H1 (cell line): ENCODE measurements at regions not wholly inside any gene's neighbourhood (a gene's known extent, or its start where the extent isn't known, plus 50 kb on each side); places are given as distances from the start of the nearest gene placed in this dataset.

Source experiments
- CTCF ChIA-PET: fragments of 300-600 bp; sonication (Branson Sonifier 250); formaldehyde crosslinking; loops from one replicate; lab custom pipeline; 2021; ENCODE audit not compliant: partially characterized antibody; lab: Charles Lee
- POLR2A ChIA-PET: fragments of 300-600 bp; sonication (Branson Sonifier 250); formaldehyde crosslinking; loops from one replicate; lab custom pipeline; 2021; ENCODE audit warnings: inconsistent platforms; ENCODE audit not compliant: partially characterized antibody; lab: Charles Lee
- DNase-seq, 2 experiments: peaks; one replicate each; pipeline versions ENCODE4 v3.0.0 to v3.0.0-alpha.2; 2010 to 2022; ENCODE audit warnings: low spot score in 2 of 2, low read depth in 1 of 2, mixed read lengths in 1 of 2
- FAIRE-seq: peaks from 2 replicates; lab custom pipeline; 2011; peaks lifted over from hg19 to GRCh38; lab: Jason Lieb, UNC
- H2AFZ ChIP-seq: 2 replicates; pipeline ENCODE4 v1.8.1; 2012; ENCODE audit warnings: low read length, inconsistent platforms
- H2AK5ac ChIP-seq: 2 replicates; pipeline ENCODE4 v1.6.1; 2013; ENCODE audit warnings: low read depth, low read length
- H2BK120ac ChIP-seq: replicated peaks from 2 replicates; pipeline ENCODE3; 2013; ENCODE audit warnings: low read depth, low read length, inconsistent platforms
- H2BK12ac ChIP-seq: 2 replicates; pipeline ENCODE4 v1.6.1; 2013; ENCODE audit warnings: low read depth, low read length
- H2BK15ac ChIP-seq: 2 replicates; pipeline ENCODE4 v1.6.1; 2013; ENCODE audit warnings: low read length
- H2BK20ac ChIP-seq: 2 replicates; pipeline ENCODE4 v1.6.1; 2013; ENCODE audit warnings: low read length
- H2BK5ac ChIP-seq: 2 replicates; pipeline ENCODE4 v1.6.1; 2013; ENCODE audit warnings: low read depth, low read length
- H3K14ac ChIP-seq: 2 replicates; pipeline ENCODE4 v1.6.1; 2013; ENCODE audit warnings: inconsistent platforms; ENCODE audit not compliant: insufficient read length
- H3K18ac ChIP-seq: 2 replicates; pipeline ENCODE4 v1.6.1; 2013; ENCODE audit warnings: low read length; ENCODE audit errors: extremely low read depth
- H3K23ac ChIP-seq: 2 replicates; pipeline ENCODE4 v1.6.1; 2013; ENCODE audit warnings: inconsistent platforms; ENCODE audit not compliant: insufficient read length
- H3K23me2 ChIP-seq: 2 replicates; pipeline ENCODE4 v1.6.1; 2013; ENCODE audit warnings: low read depth, low read length
- H3K27ac ChIP-seq: 2 replicates; pipeline ENCODE4 v1.6.1; 2011; ENCODE audit warnings: low read depth, low read length, inconsistent platforms
- H3K27me3 ChIP-seq, 4 experiments: replicated peaks in 1 of 4; 1 replicate in 1 of 4; 2 replicates in 3 of 4; pipeline versions ENCODE4 v1.6.1 to v1.8.1; 2011 to 2013; ENCODE audit warnings: low read length in 3 of 4, mild to moderate bottlenecking in 3 of 4, inconsistent platforms in 2 of 4, mixed read lengths in 2 of 4, moderate library complexity in 1 of 4; ENCODE audit not compliant: control insufficient read depth in 3 of 4, insufficient read depth in 3 of 4; ENCODE audit errors: extremely low read depth in 1 of 4
- H3K36me3 ChIP-seq, 4 experiments: 2 replicates each; pipeline versions ENCODE4 v1.6.1 to v1.8.1; 2011 to 2013; ENCODE audit warnings: mild to moderate bottlenecking in 4 of 4, low read length in 3 of 4, moderate library complexity in 2 of 4, control low read depth in 1 of 4, inconsistent platforms in 1 of 4; ENCODE audit not compliant: insufficient read depth in 4 of 4, control insufficient read depth in 2 of 4
- H3K4ac ChIP-seq: replicated peaks from 2 replicates; pipeline ENCODE3; 2013; ENCODE audit warnings: low read length, low read depth, mixed read lengths, inconsistent platforms; ENCODE audit not compliant: insufficient read length
- H3K4me1 ChIP-seq, 4 experiments: replicated peaks in 1 of 4; 1 replicate in 1 of 4; 2 replicates in 3 of 4; pipeline versions ENCODE4 v1.6.1 to v1.8.1; 2011 to 2013; ENCODE audit warnings: low read length in 3 of 4, inconsistent platforms in 2 of 4, mixed read lengths in 1 of 4; ENCODE audit not compliant: insufficient read depth in 4 of 4, control insufficient read depth in 3 of 4
- H3K4me2 ChIP-seq, 2 experiments: 2 replicates each; pipeline versions ENCODE4 v1.6.1 to v1.8.1; 2011 to 2013; ENCODE audit warnings: low read depth in 2 of 2, low read length in 2 of 2, control low read depth in 1 of 2, inconsistent platforms in 1 of 2, mild to moderate bottlenecking in 1 of 2; ENCODE audit not compliant: insufficient read depth in 1 of 2
- H3K4me3 ChIP-seq, 4 experiments: fragments of 200-600, 300-600 bp in 1 of 4; sonication (generic), shearing (Covaris generic), sonication (Bioruptor Twin) in 1 of 4; 2 replicates each; pipeline versions ENCODE4 v1.5.1 to v1.8.1; 2011 to 2016; ENCODE audit warnings: low read length in 4 of 4, low read depth in 3 of 4, control low read depth in 2 of 4, inconsistent platforms in 2 of 4, mild to moderate bottlenecking in 2 of 4, mixed read lengths in 1 of 4, moderate library complexity in 1 of 4; ENCODE audit not compliant: insufficient read depth in 2 of 4; ENCODE audit errors: extremely low read depth in 1 of 4
- H3K56ac ChIP-seq: replicated peaks from 2 replicates; pipeline ENCODE3; 2013; ENCODE audit warnings: low read depth, mild to moderate bottlenecking, mixed read lengths, low read length, inconsistent platforms; ENCODE audit not compliant: insufficient read length
- H3K79me1 ChIP-seq: 2 replicates; pipeline ENCODE4 v1.6.1; 2013; ENCODE audit warnings: low read depth, low read length, control low read depth
- H3K79me2 ChIP-seq, 2 experiments: 2 replicates each; pipeline versions ENCODE4 v1.6.1 to v1.8.1; 2012 to 2013; ENCODE audit warnings: low read length in 2 of 2, mild to moderate bottlenecking in 2 of 2, inconsistent platforms in 1 of 2; ENCODE audit not compliant: insufficient read depth in 2 of 2, control insufficient read depth in 1 of 2
- H3K9ac ChIP-seq, 4 experiments: replicated peaks in 1 of 4; 1 replicate in 1 of 4; 2 replicates in 3 of 4; pipeline versions ENCODE4 v1.6.1 to v1.8.1; 2011 to 2013; ENCODE audit warnings: low read depth in 3 of 4, low read length in 3 of 4, control low read depth in 2 of 4, mild to moderate bottlenecking in 2 of 4, moderate library complexity in 2 of 4, inconsistent platforms in 1 of 4; ENCODE audit errors: extremely low read depth in 1 of 4
- H3K9me3 ChIP-seq, 2 experiments: 2 replicates each; pipeline versions ENCODE4 v1.6.1 to v1.8.1; 2012 to 2013; ENCODE audit warnings: mild to moderate bottlenecking in 2 of 2, moderate library complexity in 2 of 2, control low read depth in 1 of 2, inconsistent platforms in 1 of 2, low read depth in 1 of 2, low read length in 1 of 2, mixed read lengths in 1 of 2; ENCODE audit not compliant: insufficient read depth in 2 of 2
- H4K20me1 ChIP-seq, 2 experiments: replicated peaks in 1 of 2; 2 replicates each; pipeline versions ENCODE3 to v1.8.1; 2011 to 2013; ENCODE audit warnings: inconsistent platforms in 2 of 2, low read length in 2 of 2, mild to moderate bottlenecking in 1 of 2; ENCODE audit not compliant: insufficient read depth in 2 of 2, control insufficient read depth in 1 of 2
- H4K5ac ChIP-seq: 2 replicates; pipeline ENCODE4 v1.6.1; 2013; ENCODE audit warnings: low read length, low read depth, mixed read lengths, inconsistent platforms; ENCODE audit not compliant: insufficient read length
- H4K8ac ChIP-seq: 2 replicates; pipeline ENCODE4 v1.8.0; 2013; ENCODE audit warnings: mild to moderate bottlenecking, moderate library complexity, low read length, inconsistent platforms; ENCODE audit not compliant: insufficient read depth; ENCODE audit errors: extremely low read depth
- H4K91ac ChIP-seq: replicated peaks from 2 replicates; pipeline ENCODE3; 2013; ENCODE audit warnings: low read length, mixed read lengths, inconsistent platforms; ENCODE audit not compliant: insufficient read length
- CBX8 ChIP-seq: fragments of 300-800, 300-1000 bp; sonication (generic); IDR thresholded peaks from 2 replicates; pipeline ENCODE4 v1.7.1; 2016; ENCODE audit warnings: low read depth, low read length, borderline replicate concordance
- CHD1 ChIP-seq: IDR thresholded peaks from 2 replicates; pipeline ENCODE4 v1.6.1; 2012; ENCODE audit warnings: low read depth, low read length, improper control_type of control experiment
- CTBP2 ChIP-seq: IDR thresholded peaks from 2 replicates; pipeline ENCODE4 v1.7.0; 2011; ENCODE audit warnings: borderline replicate concordance, mild to moderate bottlenecking, moderate library complexity, mixed read lengths, low read length; ENCODE audit not compliant: insufficient read depth, insufficient read length
- EZH2 ChIP-seq: fragments of 200-600 bp; sonication (generic); IDR thresholded peaks from 2 replicates; pipeline ENCODE4 v1.7.1; 2012; ENCODE audit warnings: low read depth, mild to moderate bottlenecking, moderate library complexity, low read length, inconsistent platforms; ENCODE audit not compliant: severe bottlenecking
- NRF1 ChIP-seq: IDR thresholded peaks from 2 replicates; pipeline ENCODE4 v1.6.1; 2011; ENCODE audit warnings: mild to moderate bottlenecking, low read depth, low read length, improper control_type of control experiment
- POU5F1 ChIP-seq: IDR thresholded peaks from 2 replicates; pipeline ENCODE4 v1.6.1; 2011; ENCODE audit warnings: low read depth, mild to moderate bottlenecking, low read length, moderate library complexity
- RNF2 ChIP-seq: fragments of 200-900, 300-1000 bp; sonication (generic); IDR thresholded peaks from 2 replicates; pipeline ENCODE4 v1.7.1; 2016; ENCODE audit warnings: borderline replicate concordance, low read depth, mild to moderate bottlenecking, antibody characterized with exemption, low read length; ENCODE audit not compliant: poor library complexity, severe bottlenecking; ENCODE audit errors: missing control alignments
- SP4 ChIP-seq: IDR thresholded peaks from 2 replicates; pipeline ENCODE4 v1.6.1; 2012; ENCODE audit warnings: low read length, inconsistent platforms
- TAF1 ChIP-seq: IDR thresholded peaks from 2 replicates; pipeline ENCODE4 v1.6.1; 2011; ENCODE audit warnings: mild to moderate bottlenecking, low read depth, low read length
- WGBS, 2 experiments: shearing (Covaris generic) in 1 of 2; methylation state at CpG; one replicate each; pipeline versions ENCODE4 v1.1.6 to v1.1.7; 2013 to 2015; ENCODE audit warnings: low lambda C conversion rate in 2 of 2, mixed read lengths in 2 of 2, inconsistent platforms in 1 of 2, low coverage in 1 of 2, missing lambda C conversion rate in 1 of 2; ENCODE audit not compliant: insufficient replicate concordance in 2 of 2, insufficient coverage in 1 of 2, insufficient read length in 1 of 2; ENCODE audit errors: extremely low coverage in 1 of 2, missing lambda C conversion rate in 1 of 2; 5-methylcytosine and 5-hydroxymethylcytosine counted together

GRCh38 chr2:144578099-144578498 lies 58.2 kb upstream of the ZEB2 start:
- Histone ChIP-seq H3K9ac (no peak overlapping the region), H3K14ac (no peak overlapping the region), H4K8ac (no peak overlapping the region), H3K9me3 (no peaks in the 10 kb centered on the region), H4K5ac (no peak overlapping the region), H3K79me1 (no peaks in the 10 kb centered on the region), H3K27ac (no peak overlapping the region), H3K4ac (no peak overlapping the region), H3K4me1 (peaks cover 2 to 14% (median 8%) of the 10 kb centered on the region in 4 experiments; a peak in 4 of 7 replicates), H2AK5ac (no peak overlapping the region), H3K23ac (no peak overlapping the region), H2BK120ac (no peak overlapping the region), H3K4me3 (no peak overlapping the region), H2BK15ac (no peak overlapping the region), H4K20me1 (no peaks in the 10 kb centered on the region), H3K27me3 (no peaks in the 10 kb centered on the region), H2AFZ (no peak overlapping the region), H3K18ac (no peak overlapping the region), H3K36me3 (no peaks in the 10 kb centered on the region), H2BK20ac (no peak overlapping the region), H4K91ac (no peak overlapping the region), H3K4me2 (no peak overlapping the region), H2BK5ac (no peak overlapping the region), H2BK12ac (no peak overlapping the region), H3K79me2 (no peaks in the 10 kb centered on the region), H3K56ac (no peak overlapping the region), H3K23me2 (no peaks in the 10 kb centered on the region)
- 93% methylated on average over 3 of the region's 3 CpGs; no CpG with 5 or more reads in 1 of the 2 experiments for WGBS, 2 experiments
- no peak for FAIRE-seq
- ChIA-PET POLR2A (no interaction called here), CTCF (no interaction called here)
- DNase-seq: no peak
- TF ChIP-seq CBX8 (no peak), TAF1 (no peak), CTBP2 (no peak), EZH2 (no peak), POU5F1 (no peak), NRF1 (no peak), CHD1 (no peak), SP4 (no peak), RNF2 (no peak)
